Thoracic aorta (tissue), 2 donors: ENCODE measurements at regions not wholly inside any gene's neighbourhood (a gene's known extent, or its start where the extent isn't known, plus 50 kb on each side); places are given as distances from the start of the nearest gene placed in this dataset.
"Not testable (repeated sequence)": the region's sequence is repeated elsewhere in the genome, so short reads cannot be mapped to it uniquely, and the experiment has no call there.

Source experiments
- ATAC-seq: fragments of 150-250 bp; one replicate; pipeline ENCODE4 v1.8.0; 2017; ENCODE audit warnings: low read depth; ENCODE audit not compliant: insufficient number of reproducible peaks, low FRiP score
- DNase-seq: peaks from one replicate; pipeline ENCODE4 v3.0.0-alpha.2; 2020; ENCODE audit warnings: low spot score
- H3K27ac ChIP-seq, 2 donors: fragments of 200-600 bp; sonication (generic); 1 replicate in 1 of 2; 2 replicates in 1 of 2; pipeline ENCODE4 v1.5.1; 2016; ENCODE audit warnings: mild to moderate bottlenecking in 2 of 2, moderate library complexity in 2 of 2
- H3K27me3 ChIP-seq: fragments of 200-600 bp; sonication (generic); replicated peaks from 2 replicates; pipeline ENCODE4 v1.6.0; 2016; ENCODE audit warnings: mild to moderate bottlenecking; ENCODE audit not compliant: insufficient read depth
- H3K36me3 ChIP-seq: fragments of 200-600 bp; sonication (generic); one replicate; pipeline ENCODE4 v1.5.1; 2016
- H3K4me1 ChIP-seq, 2 donors: fragments of 200-600 bp; sonication (generic); 1 replicate in 1 of 2; 2 replicates in 1 of 2; pipeline versions ENCODE4 v1.5.1 to v1.6.0; 2016; ENCODE audit warnings: low read depth in 2 of 2, mild to moderate bottlenecking in 1 of 2; ENCODE audit not compliant: control insufficient read depth in 1 of 2
- H3K4me3 ChIP-seq: fragments of 200-600 bp; sonication (generic); 2 replicates; pipeline ENCODE4 v1.5.1; 2016; ENCODE audit warnings: mild to moderate bottlenecking
- H3K9me3 ChIP-seq: fragments of 200-600 bp; sonication (generic); 2 replicates; pipeline ENCODE4 v1.5.1; 2016
- TF ChIP-seq, protein P1 (sequence below): fragments of 200-600 bp; sonication (generic); IDR thresholded peaks from one replicate; pipeline ENCODE4 v1.5.1; 2019; ENCODE audit warnings: antibody characterized with exemption

DNA sequence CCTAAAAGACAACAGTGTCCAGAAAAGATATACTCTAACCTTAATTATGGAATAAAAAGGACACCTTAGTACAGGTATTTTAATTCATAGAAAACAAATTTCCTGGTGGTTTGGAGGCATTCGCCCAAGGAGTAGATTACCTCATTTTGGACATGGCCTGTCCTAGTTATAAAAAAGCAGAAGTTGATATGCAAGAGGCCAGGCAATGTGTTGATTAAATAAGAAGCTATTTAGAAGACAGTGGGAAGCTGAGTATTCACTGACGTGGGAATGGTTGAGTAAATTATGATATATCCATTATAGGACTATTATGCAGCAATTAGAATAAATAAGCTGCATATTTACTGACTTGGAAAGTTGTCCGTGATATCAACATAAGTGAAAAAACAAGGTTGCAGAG is 314.9 kb downstream of the ALDH8A1 start:
- no peaks in the 10 kb centered on the region for H3K4me1 ChIP-seq
- no peaks in the 10 kb centered on the region for H3K36me3 ChIP-seq
- no peaks in the 10 kb centered on the region for H3K9me3 ChIP-seq
- H3K27ac ChIP-seq, result no peak overlapping the region
- no peak for ATAC-seq
- H3K27me3 ChIP-seq, result no peaks in the 10 kb centered on the region
- TF ChIP-seq, protein P1, sequence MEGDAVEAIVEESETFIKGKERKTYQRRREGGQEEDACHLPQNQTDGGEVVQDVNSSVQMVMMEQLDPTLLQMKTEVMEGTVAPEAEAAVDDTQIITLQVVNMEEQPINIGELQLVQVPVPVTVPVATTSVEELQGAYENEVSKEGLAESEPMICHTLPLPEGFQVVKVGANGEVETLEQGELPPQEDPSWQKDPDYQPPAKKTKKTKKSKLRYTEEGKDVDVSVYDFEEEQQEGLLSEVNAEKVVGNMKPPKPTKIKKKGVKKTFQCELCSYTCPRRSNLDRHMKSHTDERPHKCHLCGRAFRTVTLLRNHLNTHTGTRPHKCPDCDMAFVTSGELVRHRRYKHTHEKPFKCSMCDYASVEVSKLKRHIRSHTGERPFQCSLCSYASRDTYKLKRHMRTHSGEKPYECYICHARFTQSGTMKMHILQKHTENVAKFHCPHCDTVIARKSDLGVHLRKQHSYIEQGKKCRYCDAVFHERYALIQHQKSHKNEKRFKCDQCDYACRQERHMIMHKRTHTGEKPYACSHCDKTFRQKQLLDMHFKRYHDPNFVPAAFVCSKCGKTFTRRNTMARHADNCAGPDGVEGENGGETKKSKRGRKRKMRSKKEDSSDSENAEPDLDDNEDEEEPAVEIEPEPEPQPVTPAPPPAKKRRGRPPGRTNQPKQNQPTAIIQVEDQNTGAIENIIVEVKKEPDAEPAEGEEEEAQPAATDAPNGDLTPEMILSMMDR, result no peak
- no peak overlapping the region for H3K4me3 ChIP-seq
- no peak for DNase-seq

DNA sequence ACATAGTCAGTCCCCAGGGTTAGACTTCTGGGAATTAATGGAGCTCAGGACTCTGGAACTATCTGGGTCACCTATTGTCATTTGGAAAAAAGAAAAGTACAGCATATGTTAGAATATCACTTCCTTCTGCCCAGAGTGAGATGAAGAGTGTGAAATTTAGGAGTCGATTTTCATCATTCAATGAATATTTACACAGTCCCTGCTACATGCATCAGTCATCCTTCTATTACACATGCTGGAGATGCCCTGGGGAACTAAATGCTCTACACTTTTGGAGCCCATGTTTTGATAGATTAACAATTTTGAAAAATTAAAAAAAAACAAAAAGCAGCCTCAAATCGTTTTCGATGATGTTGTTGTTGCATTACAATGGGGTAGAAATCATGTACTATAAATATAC is 315.4 kb downstream of the ALDH8A1 start:
- Histone ChIP-seq H3K9me3 (no peaks in the 10 kb centered on the region), H3K4me1 (no peaks in the 10 kb centered on the region), H3K27ac (no peak overlapping the region), H3K36me3 (no peaks in the 10 kb centered on the region), H3K27me3 (no peaks in the 10 kb centered on the region), H3K4me3 (no peak overlapping the region)
- TF ChIP-seq, protein P1, result no peak
- no peak for ATAC-seq
- DNase-seq, result no peak

DNA sequence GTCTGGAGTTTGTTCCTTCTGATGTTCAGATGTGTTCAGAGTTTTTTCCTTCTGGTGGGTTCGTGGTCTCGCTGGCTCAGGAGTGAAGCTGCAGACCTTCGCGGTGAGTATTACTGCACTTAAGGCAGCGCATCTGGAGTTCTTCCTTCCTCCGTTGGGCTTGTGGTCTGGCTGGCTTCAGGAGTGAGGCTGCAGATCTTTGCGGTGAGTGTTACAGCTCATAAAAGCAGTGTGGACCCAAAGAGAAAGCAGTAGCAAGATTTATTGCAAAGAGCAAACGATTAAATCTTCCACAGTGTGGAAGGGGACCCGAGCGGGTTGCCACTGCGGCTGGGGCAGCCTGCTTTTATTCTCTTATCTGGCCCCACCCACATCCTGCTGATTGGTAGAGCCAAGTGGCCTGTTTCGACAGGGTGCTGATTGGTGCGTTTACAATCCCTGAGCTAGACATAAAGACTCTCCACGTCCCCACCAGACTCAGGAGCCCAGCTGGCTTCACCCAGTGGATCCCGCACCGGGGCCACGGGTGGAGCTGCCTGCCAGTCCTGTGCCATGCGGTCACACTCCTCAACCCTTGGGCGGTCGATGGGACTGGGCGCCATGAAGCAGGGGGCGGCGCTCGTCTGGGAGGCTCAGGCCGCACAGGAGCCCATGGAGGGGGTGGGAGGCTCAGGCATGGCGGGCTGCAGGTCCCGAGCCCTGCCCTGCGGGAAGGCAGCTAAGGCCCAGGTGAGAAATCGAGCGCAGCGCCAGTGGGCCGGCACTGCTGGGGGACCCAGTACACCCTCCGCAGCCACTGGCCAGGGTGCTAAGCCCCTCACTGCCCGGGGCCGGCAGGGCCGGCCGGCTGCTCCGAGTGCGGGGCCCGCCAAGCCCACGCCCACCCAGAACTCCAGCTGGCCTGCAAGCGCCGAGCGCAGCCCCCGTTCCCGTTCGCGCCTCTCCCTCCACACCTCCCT is 315.3 kb upstream of the SGK1 start:
- H3K4me1 ChIP-seq, H3K36me3 ChIP-seq, H3K27ac ChIP-seq, ATAC-seq, H3K27me3 ChIP-seq, DNase-seq, H3K9me3 ChIP-seq: not testable (repeated sequence)
- H3K4me3 ChIP-seq, result peak overlapping the region; percentile 30

DNA sequence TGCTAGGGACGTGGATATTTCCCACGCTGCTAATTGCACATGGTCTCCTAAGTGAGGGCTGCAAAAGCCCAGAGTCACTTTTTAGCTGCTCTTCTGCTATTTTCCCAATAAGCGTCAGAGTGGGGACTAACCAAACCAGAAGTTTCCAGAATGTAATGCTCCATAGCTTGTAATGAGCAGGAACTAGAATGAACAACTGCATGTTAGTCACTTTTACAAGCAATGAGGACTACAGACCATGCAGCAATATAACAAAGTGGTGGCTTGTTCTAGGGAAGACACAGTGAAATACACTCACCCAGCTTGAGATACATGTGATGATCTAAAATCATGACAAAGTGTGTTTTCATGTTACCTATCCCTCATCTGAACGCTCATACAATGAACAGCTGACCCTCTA is 314.1 kb upstream of the SGK1 start:
- no peak overlapping the region for H3K27ac ChIP-seq
- DNase-seq (no peak), ATAC-seq (no peak)

DNA sequence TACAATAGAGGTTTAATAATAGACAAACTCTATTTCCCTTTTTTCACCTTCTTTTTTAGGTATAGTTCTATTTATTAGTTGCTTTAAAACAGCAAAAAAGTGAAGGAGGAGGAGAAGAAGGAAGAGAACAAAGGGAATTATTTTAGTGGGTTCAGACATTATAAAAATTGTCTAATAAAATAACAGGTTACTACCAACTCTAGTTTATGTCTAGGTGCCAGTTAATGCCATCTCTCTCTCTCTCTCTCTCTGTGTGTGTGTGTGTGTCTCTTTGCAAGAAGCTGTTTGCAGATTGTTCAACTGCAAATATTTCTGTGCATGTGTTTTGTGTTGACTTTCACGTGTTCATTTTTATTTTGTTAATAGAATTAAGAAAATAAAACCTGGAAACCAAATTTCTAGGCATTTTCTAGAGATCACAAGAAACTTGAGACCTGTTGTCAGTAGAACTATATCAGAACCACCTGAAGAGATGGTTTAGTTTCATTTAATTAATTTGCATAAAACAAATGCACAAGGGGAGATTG is 313.5 kb upstream of the SGK1 start:
- TF ChIP-seq, protein P1, result no peak
- Histone ChIP-seq H3K27ac (no peak overlapping the region), H3K4me3 (no peak overlapping the region), H3K27me3 (no peaks in the 10 kb centered on the region), H3K4me1 (no peaks in the 10 kb centered on the region), H3K36me3 (no peaks in the 10 kb centered on the region), H3K9me3 (no peaks in the 10 kb centered on the region)
- ATAC-seq (no peak), DNase-seq (no peak)

More for the DNA sequence above, 314.1 kb upstream of the SGK1 start:
- Histone ChIP-seq H3K9me3 (no peaks in the 10 kb centered on the region), H3K4me1 (no peaks in the 10 kb centered on the region), H3K27me3 (no peaks in the 10 kb centered on the region), H3K36me3 (no peaks in the 10 kb centered on the region), H3K4me3 (no peak overlapping the region)
- TF ChIP-seq, protein P1, result no peak
